ENCODE measurements at regions not wholly inside any gene's neighbourhood (a gene's known extent, or its start where the extent isn't known, plus 50 kb on each side); places are given as distances from the start of the nearest gene placed in this dataset.

DNA sequence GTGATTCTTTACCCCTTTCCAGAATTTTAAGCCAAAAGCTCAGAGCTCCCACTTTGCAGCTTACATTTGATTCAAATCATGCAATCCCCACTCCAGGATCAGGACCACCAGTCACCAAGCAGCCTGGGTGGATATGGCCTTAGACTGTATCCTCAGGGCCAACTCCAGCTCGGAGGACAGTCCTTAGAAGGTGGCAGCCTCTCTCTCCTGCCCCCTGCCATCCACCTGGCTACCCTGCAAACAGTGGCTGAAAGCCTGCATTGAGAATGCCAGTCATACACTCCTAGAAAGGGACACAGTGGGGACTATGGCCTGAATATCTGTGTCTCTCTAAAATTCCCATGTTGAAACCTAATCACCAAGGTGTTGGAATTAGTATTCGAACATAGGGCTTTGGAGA is 50.0 kb upstream of the KCNMA1 start:
- no peak for TF ChIP-seq CTCF (IDR thresholded peaks at IDR 0.05)
- TF ChIP-seq EZH2 (IDR thresholded peaks at IDR 0.05; ENCODE audit: borderline replicate concordance, insufficient read depth, low read depth, low read length, poor library complexity, severe bottlenecking): no peak
- 63% methylated on average over 1 of the region's 2 CpGs for WGBS (ENCODE audit: insufficient coverage)
- H3K9me3 Mint-ChIP-seq (ENCODE audit: insufficient read depth): no peaks in the 10 kb centered on the region
- no peaks in the 10 kb centered on the region for H3K9me3 ChIP-seq (ENCODE audit: control extremely low read depth in 1 of 3, control insufficient read depth in 2 of 3, insufficient read depth in 1 of 3, low read length in 2 of 3)
- peaks cover 0 to 4% (median 0%) of the 10 kb centered on the region in 4 experiments for H3K27me3 ChIP-seq (replicated peaks in 1 of 4; ENCODE audit: control extremely low read depth in 1 of 4, control insufficient read depth in 3 of 4, insufficient read depth in 4 of 4, low read length in 3 of 4)
- H3K9ac ChIP-seq (ENCODE audit: low read length): no peak overlapping the region
- DNase-seq (no peak), ATAC-seq (ENCODE audit: low read depth) (no peak)
- H3K36me3 ChIP-seq (replicated peaks in 1 of 2; ENCODE audit: control extremely low read depth in 1 of 2, control insufficient read depth in 1 of 2, extremely low read depth in 1 of 2, insufficient read depth in 2 of 2, low read length in 1 of 2): no peaks in the 10 kb centered on the region
- ChIA-PET CTCF (no interaction called here), POLR2A (no interaction called here)
- H3K4me3 Mint-ChIP-seq: no peak overlapping the region
- H3K27me3 Mint-ChIP-seq: peaks cover 7% of the 10 kb centered on the region
- no peaks in the 10 kb centered on the region for H3K79me2 ChIP-seq (ENCODE audit: control insufficient read depth, insufficient read depth, low read length)
- H3K4me1 Mint-ChIP-seq: no peaks in the 10 kb centered on the region
- intact Hi-C loops (cut with micrococcal nuclease): no loop called here
- no peaks in the 10 kb centered on the region for H4K20me1 ChIP-seq (ENCODE audit: control insufficient read depth, insufficient read depth, low read length, poor library complexity, severe bottlenecking)
- H3K4me1 ChIP-seq (ENCODE audit: control insufficient read depth in 2 of 2, insufficient read depth in 2 of 2, low read length in 2 of 2): no peaks in the 10 kb centered on the region
- no peak overlapping the region for H3K4me2 ChIP-seq (replicated peaks; ENCODE audit: low read depth, low read length, poor library complexity, severe bottlenecking)
- H2AFZ ChIP-seq (ENCODE audit: insufficient read depth, low read depth, low read length, poor library complexity, severe bottlenecking): no peak overlapping the region
- H3K4me3 ChIP-seq (ENCODE audit: control extremely low read depth in 1 of 5, extremely low read depth in 1 of 5, insufficient read depth in 1 of 5, low read depth in 2 of 5, low read length in 4 of 5): no peak overlapping the region
- H3K27ac Mint-ChIP-seq: no peak overlapping the region
- H3K27ac ChIP-seq (ENCODE audit: low read length in 2 of 2): no peak overlapping the region
